ENCODE measurements at regions not wholly inside any gene's neighbourhood (a gene's known extent, or its start where the extent isn't known, plus 50 kb on each side); places are given as distances from the start of the nearest gene placed in this dataset.

GRCh38 chr17:34125010-34125409 is 130.1 kb upstream of the CCL2 start:
- Histone ChIP-seq H3K27me3 (ENCODE audit: control insufficient read depth, insufficient read depth, low read length) (no peaks in the 10 kb centered on the region), H3K27ac (ENCODE audit: low read length) (no peak overlapping the region), H3K4me1 (ENCODE audit: control insufficient read depth, insufficient read depth, low read length) (0 out of 2 replicates have a peak, but pooled peaks cover 1% of the 10 kb centered on the region), H3K36me3 (ENCODE audit: control insufficient read depth, insufficient read depth, low read length) (no peaks in the 10 kb centered on the region), H3K4me3 (ENCODE audit: low read length) (no peak overlapping the region), H3K9me3 (ENCODE audit: control insufficient read depth, insufficient read depth, low read length) (no peaks in the 10 kb centered on the region)
- WGBS (ENCODE audit: insufficient coverage, insufficient read length): no CpG with 5 or more reads among the region's 6 CpGs
- DNase-seq (ENCODE audit: low read depth, low spot score): no peak

- no peak for DNase-seq (ENCODE audit: low read depth, low spot score)
- no peak overlapping the region for H3K27ac ChIP-seq (ENCODE audit: low read length)
- H3K4me1 ChIP-seq (ENCODE audit: control insufficient read depth, insufficient read depth, low read length): 0 out of 2 replicates have a peak, but pooled peaks cover 1% of the 10 kb centered on the region
- WGBS (ENCODE audit: insufficient coverage, insufficient read length): no CpG with 5 or more reads among the region's 3 CpGs
- H3K27me3 ChIP-seq (ENCODE audit: control insufficient read depth, insufficient read depth, low read length): no peaks in the 10 kb centered on the region
- H3K4me3 ChIP-seq (ENCODE audit: low read length): no peak overlapping the region
- no peaks in the 10 kb centered on the region for H3K9me3 ChIP-seq (ENCODE audit: control insufficient read depth, insufficient read depth, low read length)
- H3K36me3 ChIP-seq (ENCODE audit: control insufficient read depth, insufficient read depth, low read length): no peaks in the 10 kb centered on the region
Observed at GRCh38 chr17:34125921-34126320, 129.2 kb upstream of the CCL2 start.

GRCh38 chr17:34126496-34126895 is 128.6 kb upstream of the CCL2 start:
- 0 out of 2 replicates have a peak, but pooled peaks cover 1% of the 10 kb centered on the region for H3K4me1 ChIP-seq (ENCODE audit: control insufficient read depth, insufficient read depth, low read length)
- no peak overlapping the region for H3K4me3 ChIP-seq (ENCODE audit: low read length)
- H3K27me3 ChIP-seq (ENCODE audit: control insufficient read depth, insufficient read depth, low read length): no peaks in the 10 kb centered on the region
- H3K27ac ChIP-seq (ENCODE audit: low read length): no peak overlapping the region
- WGBS (ENCODE audit: insufficient coverage, insufficient read length): no CpG with 5 or more reads among the region's 7 CpGs
- no peak for DNase-seq (ENCODE audit: low read depth, low spot score)
- no peaks in the 10 kb centered on the region for H3K36me3 ChIP-seq (ENCODE audit: control insufficient read depth, insufficient read depth, low read length)
- no peaks in the 10 kb centered on the region for H3K9me3 ChIP-seq (ENCODE audit: control insufficient read depth, insufficient read depth, low read length)

GRCh38 chr17:34126965-34127364 is 128.1 kb upstream of the CCL2 start:
- Histone ChIP-seq H3K27ac (ENCODE audit: low read length) (no peak overlapping the region), H3K4me1 (ENCODE audit: control insufficient read depth, insufficient read depth, low read length) (0 out of 2 replicates have a peak, but pooled peaks cover 1% of the 10 kb centered on the region), H3K4me3 (ENCODE audit: low read length) (no peak overlapping the region), H3K36me3 (ENCODE audit: control insufficient read depth, insufficient read depth, low read length) (no peaks in the 10 kb centered on the region), H3K9me3 (ENCODE audit: control insufficient read depth, insufficient read depth, low read length) (no peaks in the 10 kb centered on the region), H3K27me3 (ENCODE audit: control insufficient read depth, insufficient read depth, low read length) (no peaks in the 10 kb centered on the region)
- no peak for DNase-seq (ENCODE audit: low read depth, low spot score)
- WGBS (ENCODE audit: insufficient coverage, insufficient read length): no CpG with 5 or more reads among the region's 3 CpGs

- no CpG with 5 or more reads among the region's 2 CpGs for WGBS (ENCODE audit: insufficient coverage, insufficient read length)
- Histone ChIP-seq H3K27me3 (ENCODE audit: control insufficient read depth, insufficient read depth, low read length) (no peaks in the 10 kb centered on the region), H3K4me3 (ENCODE audit: low read length) (no peak overlapping the region), H3K36me3 (ENCODE audit: control insufficient read depth, insufficient read depth, low read length) (no peaks in the 10 kb centered on the region), H3K27ac (ENCODE audit: low read length) (no peak overlapping the region), H3K4me1 (ENCODE audit: control insufficient read depth, insufficient read depth, low read length) (0 out of 2 replicates have a peak, but pooled peaks cover 1% of the 10 kb centered on the region), H3K9me3 (ENCODE audit: control insufficient read depth, insufficient read depth, low read length) (no peaks in the 10 kb centered on the region)
- DNase-seq (ENCODE audit: low read depth, low spot score): no peak
Observed at GRCh38 chr17:34130544-34130943, 124.5 kb upstream of the CCL2 start.

GRCh38 chr17:34131386-34131785 is 123.7 kb upstream of the CCL2 start:
- H3K4me3 ChIP-seq (ENCODE audit: low read length): no peak overlapping the region
- no peak for DNase-seq (ENCODE audit: low read depth, low spot score)
- H3K9me3 ChIP-seq (ENCODE audit: control insufficient read depth, insufficient read depth, low read length): no peaks in the 10 kb centered on the region
- H3K36me3 ChIP-seq (ENCODE audit: control insufficient read depth, insufficient read depth, low read length): no peaks in the 10 kb centered on the region
- H3K4me1 ChIP-seq (ENCODE audit: control insufficient read depth, insufficient read depth, low read length): peaks cover 1% of the 10 kb centered on the region; the same call in 1 of the 2 replicates
- H3K27ac ChIP-seq (ENCODE audit: low read length): no peak overlapping the region
- no CpG with 5 or more reads among the region's 3 CpGs for WGBS (ENCODE audit: insufficient coverage, insufficient read length)
- no peaks in the 10 kb centered on the region for H3K27me3 ChIP-seq (ENCODE audit: control insufficient read depth, insufficient read depth, low read length)

GRCh38 chr17:34133350-34133749 is 121.7 kb upstream of the CCL2 start:
- Histone ChIP-seq H3K4me1 (ENCODE audit: control insufficient read depth, insufficient read depth, low read length) (peaks cover 2% of the 10 kb centered on the region; the same call in 1 of the 2 replicates), H3K27me3 (ENCODE audit: control insufficient read depth, insufficient read depth, low read length) (no peaks in the 10 kb centered on the region), H3K36me3 (ENCODE audit: control insufficient read depth, insufficient read depth, low read length) (no peaks in the 10 kb centered on the region), H3K9me3 (ENCODE audit: control insufficient read depth, insufficient read depth, low read length) (no peaks in the 10 kb centered on the region), H3K27ac (ENCODE audit: low read length) (no peak overlapping the region), H3K4me3 (ENCODE audit: low read length) (no peak overlapping the region)
- DNase-seq (ENCODE audit: low read depth, low spot score): no peak
- no CpG with 5 or more reads among the region's 2 CpGs for WGBS (ENCODE audit: insufficient coverage, insufficient read length)

- Histone ChIP-seq H3K36me3 (ENCODE audit: control insufficient read depth, insufficient read depth, low read length) (no peaks in the 10 kb centered on the region), H3K4me1 (ENCODE audit: control insufficient read depth, insufficient read depth, low read length) (peaks cover 2% of the 10 kb centered on the region; the same call in 1 of the 2 replicates), H3K9me3 (ENCODE audit: control insufficient read depth, insufficient read depth, low read length) (no peaks in the 10 kb centered on the region), H3K27ac (ENCODE audit: low read length) (no peak overlapping the region), H3K27me3 (ENCODE audit: control insufficient read depth, insufficient read depth, low read length) (no peaks in the 10 kb centered on the region), H3K4me3 (ENCODE audit: low read length) (no peak overlapping the region)
- no peak for DNase-seq (ENCODE audit: low read depth, low spot score)
- no CpG with 5 or more reads among the region's 2 CpGs for WGBS (ENCODE audit: insufficient coverage, insufficient read length)
Observed at GRCh38 chr17:34135841-34136240, 119.2 kb upstream of the CCL2 start.

- Histone ChIP-seq H3K4me1 (ENCODE audit: control insufficient read depth, insufficient read depth, low read length) (peaks cover 2% of the 10 kb centered on the region; the same call in 1 of the 2 replicates), H3K4me3 (ENCODE audit: low read length) (no peak overlapping the region), H3K27ac (ENCODE audit: low read length) (no peak overlapping the region), H3K27me3 (ENCODE audit: control insufficient read depth, insufficient read depth, low read length) (no peaks in the 10 kb centered on the region), H3K36me3 (ENCODE audit: control insufficient read depth, insufficient read depth, low read length) (no peaks in the 10 kb centered on the region), H3K9me3 (ENCODE audit: control insufficient read depth, insufficient read depth, low read length) (no peaks in the 10 kb centered on the region)
- DNase-seq (ENCODE audit: low read depth, low spot score): no peak
- whole genome bisulfite sequencing (ENCODE audit: insufficient coverage, insufficient read length): no CpG with 5 or more reads among the region's 8 CpGs
Observed at GRCh38 chr17:34140006-34140405, 115.1 kb upstream of the CCL2 start.

GRCh38 chr17:34141590-34141989 is 113.5 kb upstream of the CCL2 start:
- WGBS (ENCODE audit: insufficient coverage, insufficient read length): no CpG with 5 or more reads among the region's 2 CpGs
- DNase-seq (ENCODE audit: low read depth, low spot score): no peak

GRCh38 chr17:34143430-34143829 is 111.7 kb upstream of the CCL2 start:
- WGBS (ENCODE audit: insufficient coverage, insufficient read length): no CpG with 5 or more reads among the region's 1 CpG
- Histone ChIP-seq H3K36me3 (ENCODE audit: control insufficient read depth, insufficient read depth, low read length) (no peaks in the 10 kb centered on the region), H3K27me3 (ENCODE audit: control insufficient read depth, insufficient read depth, low read length) (no peaks in the 10 kb centered on the region), H3K4me1 (ENCODE audit: control insufficient read depth, insufficient read depth, low read length) (no peaks in the 10 kb centered on the region; the same call in 1 of the 2 replicates), H3K4me3 (ENCODE audit: low read length) (no peak overlapping the region), H3K27ac (ENCODE audit: low read length) (no peak overlapping the region), H3K9me3 (ENCODE audit: control insufficient read depth, insufficient read depth, low read length) (no peaks in the 10 kb centered on the region)
- DNase-seq (ENCODE audit: low read depth, low spot score): no peak

More at GRCh38 chr17:34141590-34141989, 113.5 kb upstream of the CCL2 start:
- Histone ChIP-seq H3K4me3 (ENCODE audit: low read length) (no peak overlapping the region), H3K36me3 (ENCODE audit: control insufficient read depth, insufficient read depth, low read length) (no peaks in the 10 kb centered on the region), H3K27me3 (ENCODE audit: control insufficient read depth, insufficient read depth, low read length) (no peaks in the 10 kb centered on the region), H3K27ac (ENCODE audit: low read length) (no peak overlapping the region), H3K4me1 (ENCODE audit: control insufficient read depth, insufficient read depth, low read length) (no peaks in the 10 kb centered on the region; the same call in 1 of the 2 replicates), H3K9me3 (ENCODE audit: control insufficient read depth, insufficient read depth, low read length) (no peaks in the 10 kb centered on the region)

All from iPS DF 6.9 (cell line).